ENCODE measurements at regions not wholly inside any gene's neighbourhood (a gene's known extent, or its start where the extent isn't known, plus 50 kb on each side); places are given as distances from the start of the nearest gene placed in this dataset.

- TF ChIP-seq ZNF597 (CRISPR knock-in tag; IDR thresholded peaks at IDR 0.05) (no peak), DR1 (CRISPR knock-in tag; IDR thresholded peaks at IDR 0.05) (no peak), ZNF709 (CRISPR knock-in tag; IDR thresholded peaks at IDR 0.05) (no peak), PHB2 (IDR thresholded peaks at IDR 0.05; ENCODE audit: partially characterized antibody) (no peak), MAFK (conservative IDR thresholded peaks at IDR 0.05 in 1 of 2, IDR thresholded peaks at IDR 0.05 in 1 of 2; ENCODE audit: low read length in 2 of 2) (peak; percentile 56 to 69)
Measured at GRCh38 chr2:192558637-192559036, 363.9 kb upstream of the TMEFF2 start (continued).

GRCh38 chr2:192555740-192556139 is 361.0 kb upstream of the TMEFF2 start:
- DNase-seq (ENCODE audit: low spot score): no peak
- in situ Hi-C loops (cut with HindIII; ENCODE audit: extremely low pct_ligation_motif_present, low pct_unique_long_range_greater_than_20kb) (no loop called here), intact Hi-C loops (cut with micrococcal nuclease; ENCODE audit: unreplicated experiment) (loop anchor here (10.0 kb wide), 1 partner anchor 361 kb away; the partner anchor contains the start of gene TMEFF2)
- H3K4me3 ChIP-seq (replicated peaks in 1 of 3; ENCODE audit: insufficient read depth in 1 of 3, low read depth in 2 of 3, low read length in 3 of 3): no peak overlapping the region
- 3% methylated on average over 3 of the region's 3 CpGs for WGBS (ENCODE audit: low lambda C conversion rate)
- CTCF ChIA-PET (ENCODE audit: low intra/inter-chr PET ratio, low total read pairs): no interaction called here
- no peaks in the 10 kb centered on the region for H3K36me3 ChIP-seq (replicated peaks in 1 of 2; ENCODE audit: control insufficient read depth in 1 of 2, insufficient read depth in 2 of 2, low read length in 2 of 2)
- H3K4me1 ChIP-seq (ENCODE audit: insufficient read depth, low read length): no peaks in the 10 kb centered on the region
- no peak overlapping the region for H3K9ac ChIP-seq (ENCODE audit: insufficient read depth, low read depth, low read length)
- POLR2A ChIA-PET: no interaction called here
- ATAC-seq: no peak
- H2AFZ ChIP-seq (ENCODE audit: low read length): no peak overlapping the region
- BruUV-seq (replicated peaks): no TSS peak
- 0 out of 2 replicates have a peak, but pooled peaks have one; percentile 28 for TF ChIP-seq MAFF (IDR thresholded peaks at IDR 0.05; ENCODE audit: low read depth, low read length)
- no peak for TF ChIP-seq SKIL (CRISPR knock-in tag; IDR thresholded peaks at IDR 0.05; ENCODE audit: borderline replicate concordance)
- TF ChIP-seq PLSCR1 (CRISPR knock-in tag; IDR thresholded peaks at IDR 0.05; ENCODE audit: borderline replicate concordance): no peak
- TF ChIP-seq DR1 (CRISPR knock-in tag; IDR thresholded peaks at IDR 0.05): no peak
- peak; percentile 42 to 59; a peak in 3 of 4 replicates for TF ChIP-seq MAFK (conservative IDR thresholded peaks at IDR 0.05 in 1 of 2, IDR thresholded peaks at IDR 0.05 in 1 of 2; ENCODE audit: low read length in 2 of 2)
- no peak for TF ChIP-seq CBX1 (IDR thresholded peaks at IDR 0.05; ENCODE audit: low read depth)
- H3K9me3 ChIP-seq (ENCODE audit: low read length): no peaks in the 10 kb centered on the region
- FAIRE-seq: no peak
- no peaks in the 10 kb centered on the region for H3K79me2 ChIP-seq (ENCODE audit: insufficient read depth, low read length)
- H3K27ac ChIP-seq (ENCODE audit: extremely low read length, insufficient read depth, low read length): no peak overlapping the region
- H4K20me1 ChIP-seq (ENCODE audit: insufficient read depth, low read length): no peaks in the 10 kb centered on the region
- no peaks in the 10 kb centered on the region for H3K27me3 ChIP-seq (ENCODE audit: control insufficient read depth in 1 of 2, insufficient read depth in 2 of 2, low read length in 2 of 2)
- no peak overlapping the region for H3K4me2 ChIP-seq (ENCODE audit: low read depth, low read length)
